H1 (cell line): ENCODE measurements at regions not wholly inside any gene's neighbourhood (a gene's known extent, or its start where the extent isn't known, plus 50 kb on each side); places are given as distances from the start of the nearest gene placed in this dataset.

ENCODE experiments used
- EZH2 ChIP-seq: fragments of 200-600 bp; sonication (generic); IDR thresholded peaks from 2 replicates; pipeline ENCODE4 v1.7.1; 2012; ENCODE audit warnings: low read depth, mild to moderate bottlenecking, moderate library complexity, low read length, inconsistent platforms; ENCODE audit not compliant: severe bottlenecking
- POU5F1 ChIP-seq: IDR thresholded peaks from 2 replicates; pipeline ENCODE4 v1.6.1; 2011; ENCODE audit warnings: low read depth, mild to moderate bottlenecking, low read length, moderate library complexity
- RFX5 ChIP-seq: IDR thresholded peaks from 2 replicates; pipeline ENCODE4 v1.6.1; 2011; ENCODE audit warnings: low read depth, low read length, improper control_type of control experiment, borderline replicate concordance
- SIX5 ChIP-seq: IDR thresholded peaks from 2 replicates; pipeline ENCODE4 v1.6.1; 2011; ENCODE audit warnings: mild to moderate bottlenecking, low read depth, low read length
- TAF1 ChIP-seq: IDR thresholded peaks from 2 replicates; pipeline ENCODE4 v1.6.1; 2011; ENCODE audit warnings: mild to moderate bottlenecking, low read depth, low read length
- TF ChIP-seq, protein P1 (sequence below): IDR thresholded peaks from 2 replicates; pipeline ENCODE4 v1.6.1; 2012; ENCODE audit warnings: inconsistent platforms

DNA sequence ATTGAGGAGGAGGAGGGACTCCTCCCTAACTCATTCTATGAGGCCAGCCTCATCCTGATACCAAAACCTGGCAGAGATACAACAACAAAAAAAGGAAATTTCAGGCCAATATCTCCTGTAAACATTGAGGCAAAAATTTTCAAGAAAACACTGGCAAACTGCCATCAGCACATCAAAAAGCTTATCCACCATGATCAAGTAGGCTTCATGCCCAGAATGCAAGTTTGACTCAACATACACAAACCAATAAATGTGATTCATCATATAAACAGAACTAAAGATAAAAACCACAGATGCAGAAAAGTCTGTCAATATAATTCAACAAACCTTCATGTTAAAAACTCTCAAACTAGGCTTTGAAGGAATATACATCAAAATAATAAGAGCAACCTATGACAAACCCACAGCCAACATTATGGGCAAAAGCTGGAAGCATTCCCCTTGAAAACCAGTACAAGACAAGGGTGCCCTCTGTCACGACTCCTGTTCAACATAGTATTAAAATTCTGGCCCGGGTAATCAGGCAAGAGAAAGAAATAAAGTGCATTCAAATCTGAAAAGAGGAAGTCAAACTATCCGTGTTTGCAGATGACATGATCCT lies 1014.3 kb downstream of the CBLN2 start (continued):
- TF ChIP-seq RFX5 = no peak
- no peak for TF ChIP-seq SIX5
- no peak for TF ChIP-seq POU5F1
- no peak for TF ChIP-seq EZH2
- TF ChIP-seq, protein P1, sequence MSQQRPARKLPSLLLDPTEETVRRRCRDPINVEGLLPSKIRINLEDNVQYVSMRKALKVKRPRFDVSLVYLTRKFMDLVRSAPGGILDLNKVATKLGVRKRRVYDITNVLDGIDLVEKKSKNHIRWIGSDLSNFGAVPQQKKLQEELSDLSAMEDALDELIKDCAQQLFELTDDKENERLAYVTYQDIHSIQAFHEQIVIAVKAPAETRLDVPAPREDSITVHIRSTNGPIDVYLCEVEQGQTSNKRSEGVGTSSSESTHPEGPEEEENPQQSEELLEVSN = no peak
- TF ChIP-seq TAF1 = no peak
- TF ChIP-seq, all 59 proteins: peak for 0
